Vagina (tissue), 2 donors: ENCODE measurements at regions not wholly inside any gene's neighbourhood (a gene's known extent, or its start where the extent isn't known, plus 50 kb on each side); places are given as distances from the start of the nearest gene placed in this dataset.

ENCODE experiments used
- POLR2A ChIP-seq, 2 donors: fragments of 450-650 bp; IDR thresholded peaks; one replicate each; pipeline ENCODE4 v1.6.1; 2017; ENCODE audit warnings: antibody characterized with exemption in 2 of 2, mild to moderate bottlenecking in 2 of 2, moderate library complexity in 2 of 2
- POLR2AphosphoS5 ChIP-seq, 2 donors: sonication (generic); formaldehyde crosslinking; IDR thresholded peaks; one replicate each; pipeline ENCODE4 v1.9.0; 2017; ENCODE audit warnings: antibody characterized with exemption in 2 of 2, mild to moderate bottlenecking in 2 of 2, low read depth in 1 of 2; ENCODE audit not compliant: insufficient read depth in 1 of 2
- TF ChIP-seq, protein P1 (sequence below), 3 experiments: fragments of 450-650 bp in 2 of 3; fragments of 200-600 bp in 1 of 3; sonication (generic) in 1 of 3; IDR thresholded peaks; one replicate each; pipeline ENCODE4 v1.5.1; 2017 to 2019; ENCODE audit warnings: antibody characterized with exemption in 3 of 3, mild to moderate bottlenecking in 2 of 3, moderate library complexity in 2 of 3

DNA sequence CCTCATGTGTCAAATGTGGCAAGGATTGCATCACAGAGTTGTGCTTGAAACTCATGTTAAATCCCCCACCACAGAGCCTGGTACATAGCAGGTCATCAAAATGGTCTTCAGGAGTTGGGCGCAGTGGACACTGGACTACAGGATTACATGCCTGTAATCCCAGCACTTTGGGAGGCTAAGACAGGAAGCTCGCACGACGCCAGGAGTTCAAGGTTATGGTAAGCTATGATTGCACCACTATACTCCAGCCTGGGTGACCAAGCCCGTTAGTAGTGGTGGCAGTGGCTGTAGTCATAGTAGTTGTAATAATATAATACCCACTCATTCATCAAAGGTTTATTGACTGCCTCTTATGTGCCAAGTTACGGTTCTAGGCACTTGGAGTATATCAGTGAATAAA, 123.4 kb upstream of the IRF2BP2 start:
- TF ChIP-seq, protein P1, sequence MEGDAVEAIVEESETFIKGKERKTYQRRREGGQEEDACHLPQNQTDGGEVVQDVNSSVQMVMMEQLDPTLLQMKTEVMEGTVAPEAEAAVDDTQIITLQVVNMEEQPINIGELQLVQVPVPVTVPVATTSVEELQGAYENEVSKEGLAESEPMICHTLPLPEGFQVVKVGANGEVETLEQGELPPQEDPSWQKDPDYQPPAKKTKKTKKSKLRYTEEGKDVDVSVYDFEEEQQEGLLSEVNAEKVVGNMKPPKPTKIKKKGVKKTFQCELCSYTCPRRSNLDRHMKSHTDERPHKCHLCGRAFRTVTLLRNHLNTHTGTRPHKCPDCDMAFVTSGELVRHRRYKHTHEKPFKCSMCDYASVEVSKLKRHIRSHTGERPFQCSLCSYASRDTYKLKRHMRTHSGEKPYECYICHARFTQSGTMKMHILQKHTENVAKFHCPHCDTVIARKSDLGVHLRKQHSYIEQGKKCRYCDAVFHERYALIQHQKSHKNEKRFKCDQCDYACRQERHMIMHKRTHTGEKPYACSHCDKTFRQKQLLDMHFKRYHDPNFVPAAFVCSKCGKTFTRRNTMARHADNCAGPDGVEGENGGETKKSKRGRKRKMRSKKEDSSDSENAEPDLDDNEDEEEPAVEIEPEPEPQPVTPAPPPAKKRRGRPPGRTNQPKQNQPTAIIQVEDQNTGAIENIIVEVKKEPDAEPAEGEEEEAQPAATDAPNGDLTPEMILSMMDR (IDR thresholded peaks at IDR 0.05) = no peak
- TF ChIP-seq POLR2A (IDR thresholded peaks at IDR 0.05) (no peak), POLR2AphosphoS5 (IDR thresholded peaks at IDR 0.05; ENCODE audit: insufficient read depth in 1 of 2, low read depth in 1 of 2) (no peak)
